ENCODE measurements at regions not wholly inside any gene's neighbourhood (a gene's known extent, or its start where the extent isn't known, plus 50 kb on each side); places are given as distances from the start of the nearest gene placed in this dataset.

DNA sequence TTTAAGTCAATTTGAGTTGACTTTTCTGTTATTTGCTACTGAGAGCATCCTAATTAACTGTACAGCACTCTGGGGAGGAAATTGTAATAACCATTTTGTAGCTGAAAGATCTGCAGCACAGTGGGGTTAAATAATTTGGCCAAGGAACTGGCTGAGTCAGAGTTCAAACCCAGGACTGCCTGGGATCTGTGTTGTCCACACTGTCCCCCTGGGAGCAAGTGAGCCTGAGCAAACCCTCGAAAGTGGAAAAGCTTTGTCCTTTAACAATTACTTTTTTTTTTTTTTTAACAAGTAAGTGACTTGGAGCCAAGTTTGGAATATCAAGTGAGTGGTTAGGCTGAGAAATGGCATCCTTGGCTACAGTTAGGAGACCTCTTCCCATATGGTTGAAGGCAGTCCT, 247.2 kb upstream of the CCDC196 start:
- Histone ChIP-seq H3K27me3 (replicated peaks in 1 of 7) (peaks cover 0 to 4% (median 0%) of the 10 kb centered on the region in 7 donors), H3K9me3 (no peaks in the 10 kb centered on the region), H3K4me3 (no peak overlapping the region), H3K27ac (no peak overlapping the region), H3K36me3 (no peaks in the 10 kb centered on the region), H3K4me1 (no peaks in the 10 kb centered on the region)
- TF ChIP-seq POLR2A (IDR thresholded peaks at IDR 0.05) (no peak), POLR2AphosphoS5 (IDR thresholded peaks at IDR 0.05) (no peak), CTCF (IDR thresholded peaks at IDR 0.05 in 8 of 11, conservative IDR thresholded peaks at IDR 0.05 in 3 of 11) (no peak)
- intact Hi-C loops (cut with DNase I; ENCODE audit: low total_unique reads) = no loop called here
- 57 to 87% (median 73%) methylated on average over 1 of the region's 1 CpG for WGBS, 5 donors
- DNase-seq = no peak

- 86 to 94% (median 93%) methylated on average over 4 of the region's 4 CpGs for WGBS, 5 donors
Observed at GRCh38 chr14:66239589-66239988, 246.6 kb upstream of the CCDC196 start.

DNA sequence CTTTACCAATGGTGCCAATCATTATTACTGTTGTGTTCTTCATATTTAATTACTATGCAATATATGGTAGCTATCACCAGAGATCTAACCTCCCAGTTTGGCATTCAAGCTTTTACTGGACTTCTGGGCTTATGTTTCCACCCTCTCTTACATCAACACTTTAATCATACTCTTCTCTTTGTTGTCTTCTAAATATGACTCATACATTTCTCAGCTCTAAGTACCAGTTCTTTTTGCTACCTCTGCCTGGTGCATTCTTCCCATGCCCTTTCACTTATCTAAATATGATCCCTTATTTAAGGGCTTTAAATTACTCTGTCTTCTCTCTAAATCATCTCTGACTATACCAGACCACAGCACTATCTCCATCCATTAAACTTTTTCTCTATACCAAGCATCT, 246.1 kb upstream of the CCDC196 start:
- no peak overlapping the region for H3K27ac ChIP-seq
- no peak for DNase-seq
- no peak overlapping the region for H3K4me3 ChIP-seq
- no peaks in the 10 kb centered on the region for H3K9me3 ChIP-seq
- no peaks in the 10 kb centered on the region for H3K4me1 ChIP-seq
- no peaks in the 10 kb centered on the region for H3K36me3 ChIP-seq
- TF ChIP-seq POLR2A (IDR thresholded peaks at IDR 0.05) = no peak
- TF ChIP-seq POLR2AphosphoS5 (IDR thresholded peaks at IDR 0.05) = no peak
- no peak for TF ChIP-seq CTCF (IDR thresholded peaks at IDR 0.05 in 8 of 11, conservative IDR thresholded peaks at IDR 0.05 in 3 of 11)
- H3K27me3 ChIP-seq (replicated peaks in 1 of 7) = peaks cover 0 to 4% (median 0%) of the 10 kb centered on the region in 7 donors
- intact Hi-C loops (cut with DNase I; ENCODE audit: low total_unique reads) = no loop called here

More at GRCh38 chr14:66239589-66239988, 246.6 kb upstream of the CCDC196 start:
- no peaks in the 10 kb centered on the region for H3K36me3 ChIP-seq
- intact Hi-C loops (cut with DNase I; ENCODE audit: low total_unique reads) = no loop called here
- no peaks in the 10 kb centered on the region for H3K4me1 ChIP-seq
- H3K27me3 ChIP-seq (replicated peaks in 1 of 7) = peaks cover 0 to 4% (median 0%) of the 10 kb centered on the region in 7 donors
- TF ChIP-seq CTCF (IDR thresholded peaks at IDR 0.05 in 8 of 11, conservative IDR thresholded peaks at IDR 0.05 in 3 of 11) (no peak), POLR2A (IDR thresholded peaks at IDR 0.05) (no peak)
- H3K4me3 ChIP-seq = no peak overlapping the region
- no peak for DNase-seq
- H3K27ac ChIP-seq = no peak overlapping the region
- no peaks in the 10 kb centered on the region for H3K9me3 ChIP-seq

DNA sequence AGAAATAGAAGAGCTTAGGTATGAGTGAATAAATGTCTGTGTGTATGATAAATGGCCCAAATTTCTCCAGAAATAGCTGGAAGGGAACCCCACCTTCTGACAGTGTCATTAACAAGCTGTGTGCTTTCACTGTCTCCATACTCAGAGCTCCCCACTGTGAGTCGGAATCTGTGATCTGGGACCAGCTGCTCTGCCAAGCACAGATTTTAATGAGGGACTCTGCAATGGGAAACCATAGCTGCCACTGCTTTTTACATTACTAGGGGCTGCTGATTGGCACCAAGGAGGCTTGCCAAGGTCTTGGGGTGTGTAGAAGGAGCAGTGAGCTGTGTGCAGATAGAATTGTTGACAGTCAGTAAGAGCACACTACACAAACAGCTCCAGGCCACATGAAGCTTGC, 244.2 kb upstream of the CCDC196 start:
- H3K9me3 ChIP-seq = no peaks in the 10 kb centered on the region
- H3K4me1 ChIP-seq = no peaks in the 10 kb centered on the region
- peaks cover 0 to 4% (median 0%) of the 10 kb centered on the region in 7 donors for H3K27me3 ChIP-seq (replicated peaks in 1 of 7)
- TF ChIP-seq CTCF (IDR thresholded peaks at IDR 0.05 in 8 of 11, conservative IDR thresholded peaks at IDR 0.05 in 3 of 11) = no peak
- no peak for TF ChIP-seq POLR2A (IDR thresholded peaks at IDR 0.05)
- TF ChIP-seq POLR2AphosphoS5 (IDR thresholded peaks at IDR 0.05) = no peak
- intact Hi-C loops (cut with DNase I; ENCODE audit: low total_unique reads) = no loop called here
- no peak for DNase-seq
- no peaks in the 10 kb centered on the region for H3K36me3 ChIP-seq
- no peak overlapping the region for H3K27ac ChIP-seq
- no peak overlapping the region for H3K4me3 ChIP-seq
- 86 to 100% (median 92%) methylated on average over 1 of the region's 1 CpG for WGBS, 5 donors
